Muscle of back (tissue), 3 donors: ENCODE measurements at regions not wholly inside any gene's neighbourhood (a gene's known extent, or its start where the extent isn't known, plus 50 kb on each side); places are given as distances from the start of the nearest gene placed in this dataset.
"Not testable (repeated sequence)": the region's sequence is repeated elsewhere in the genome, so short reads cannot be mapped to it uniquely, and the experiment has no call there.

ENCODE experiments used
- DNase-seq, 3 donors: peaks; one replicate each; pipeline versions ENCODE4 v3.0.0 to v3.0.0-alpha.2; 2013

DNA sequence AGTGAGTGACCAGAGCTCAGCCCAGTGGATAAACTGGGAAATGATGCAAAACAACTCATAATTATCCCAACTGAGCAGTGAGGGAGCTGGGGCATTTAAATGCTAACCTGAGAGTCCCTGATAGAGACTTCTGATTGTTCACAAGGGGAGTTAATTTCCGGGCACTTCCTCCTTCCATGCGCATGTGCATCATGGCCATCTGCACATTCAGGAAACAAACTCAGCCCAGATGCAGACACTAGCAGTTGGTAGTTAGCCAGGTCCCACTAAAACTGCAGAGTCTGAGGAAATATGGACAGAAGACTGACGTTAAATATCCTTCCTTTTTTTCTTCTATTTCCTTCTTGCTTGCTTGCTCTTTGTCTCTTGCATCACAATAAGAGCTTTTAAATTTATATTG lies 852.1 kb upstream of the LRRC4C start:
- DNase-seq: peak; percentile 15 to 52 (median 22)

DNA sequence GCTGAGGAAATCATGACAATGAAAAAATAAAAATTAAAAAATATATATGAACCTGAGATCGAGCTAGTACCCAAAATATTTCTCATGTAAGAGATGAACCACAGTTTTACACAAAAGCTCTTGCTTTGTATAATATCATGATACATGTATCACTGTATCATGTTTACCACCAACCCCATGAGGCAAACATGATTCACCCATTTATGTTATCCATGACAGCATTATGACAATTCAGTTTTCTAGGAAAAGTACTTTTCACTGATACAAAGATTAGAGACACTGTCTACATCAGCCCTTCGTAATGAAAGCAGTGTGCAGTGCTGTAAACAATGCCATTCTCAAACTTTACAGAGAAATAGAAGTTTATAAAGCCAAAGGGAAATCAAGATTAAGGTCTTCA lies 852.5 kb upstream of the LRRC4C start:
- no peak for DNase-seq

DNA sequence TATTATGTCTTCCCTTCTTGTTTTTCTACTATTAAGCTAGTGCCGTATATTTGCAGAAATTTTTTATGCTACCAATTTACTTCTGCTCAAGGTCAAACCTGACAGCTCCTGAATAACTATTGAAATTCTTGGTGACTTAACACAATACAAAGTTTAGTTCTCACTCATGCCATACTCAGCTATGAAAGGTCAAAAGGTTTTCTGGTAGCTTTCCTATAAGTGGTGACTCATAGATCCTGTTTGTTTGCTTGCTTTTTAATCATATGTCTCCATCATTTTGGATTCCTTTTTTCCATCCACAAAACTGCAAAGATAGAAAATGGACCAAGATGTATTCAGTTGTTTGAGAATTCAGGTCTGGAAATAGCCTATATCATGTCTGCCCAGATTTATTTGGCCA lies 855.8 kb upstream of the LRRC4C start:
- DNase-seq: no peak

DNA sequence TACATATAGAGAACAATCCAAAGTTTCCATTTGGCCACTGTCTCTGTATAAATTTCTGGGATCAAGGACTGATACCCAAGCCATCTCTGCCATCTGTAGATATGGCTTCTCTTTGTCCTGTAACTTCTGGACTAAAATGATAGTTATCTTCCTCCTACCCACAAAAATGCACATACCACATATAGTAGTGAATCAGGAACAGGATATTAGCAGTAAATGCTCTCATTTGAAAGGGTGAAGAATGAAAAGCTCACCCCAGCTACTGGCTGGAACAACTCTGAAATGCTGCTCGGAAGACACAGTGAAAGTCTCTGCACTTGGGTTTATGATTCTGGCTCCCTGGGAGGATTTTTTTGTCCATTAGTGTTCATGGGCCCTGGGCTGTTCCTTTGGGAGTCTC lies 856.4 kb upstream of the LRRC4C start:
- DNase-seq: peak in 1 of 3 donors; percentile 16

DNA sequence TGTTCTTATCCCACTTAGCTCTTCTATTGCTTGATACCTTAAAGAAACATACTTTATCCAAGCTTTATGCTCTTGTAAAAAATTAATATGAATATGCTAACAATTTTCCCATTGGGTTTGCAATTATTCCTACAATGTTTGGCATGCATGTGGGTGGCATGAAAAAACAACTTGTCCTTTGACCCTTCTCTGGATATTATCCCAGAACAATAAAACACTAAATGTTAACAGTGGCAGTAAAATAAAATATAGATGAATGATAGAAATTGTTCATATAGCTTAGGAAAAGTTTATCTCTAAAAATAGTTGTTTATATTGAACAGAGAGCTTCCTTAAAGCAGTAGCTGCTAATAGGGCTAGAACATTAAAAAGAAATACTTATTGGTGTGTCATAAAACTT lies 860.5 kb upstream of the LRRC4C start:
- DNase-seq: no peak

DNA sequence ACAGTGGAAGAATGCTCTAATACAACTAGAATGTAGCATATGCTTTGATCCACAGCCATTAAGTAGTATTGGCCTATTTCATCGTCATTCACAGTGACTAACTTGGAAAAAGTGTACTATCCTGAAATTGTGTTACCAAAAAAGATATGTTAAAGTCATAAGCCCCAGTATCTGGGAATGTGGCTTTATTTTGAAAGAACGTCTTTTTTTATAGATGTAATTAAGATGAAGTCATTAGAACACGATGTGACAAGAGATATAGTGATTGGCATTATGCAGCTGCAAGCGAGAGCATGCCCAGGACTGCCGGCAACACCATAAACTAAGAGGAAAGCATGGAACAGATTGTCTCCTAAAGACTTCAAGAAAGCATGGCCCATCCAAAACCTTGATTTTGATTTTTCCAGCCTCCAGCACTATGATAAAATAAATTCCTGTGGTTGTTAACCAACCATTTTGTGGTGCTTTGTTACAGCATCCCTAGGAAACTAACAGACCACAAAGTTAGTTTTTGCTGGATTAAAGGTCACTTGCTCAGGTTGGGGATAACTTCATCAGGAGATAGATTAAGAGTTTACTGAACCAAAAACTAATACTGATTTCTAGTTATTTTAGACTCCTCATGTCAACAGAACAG lies 870.6 kb upstream of the LRRC4C start:
- DNase-seq: no peak

DNA sequence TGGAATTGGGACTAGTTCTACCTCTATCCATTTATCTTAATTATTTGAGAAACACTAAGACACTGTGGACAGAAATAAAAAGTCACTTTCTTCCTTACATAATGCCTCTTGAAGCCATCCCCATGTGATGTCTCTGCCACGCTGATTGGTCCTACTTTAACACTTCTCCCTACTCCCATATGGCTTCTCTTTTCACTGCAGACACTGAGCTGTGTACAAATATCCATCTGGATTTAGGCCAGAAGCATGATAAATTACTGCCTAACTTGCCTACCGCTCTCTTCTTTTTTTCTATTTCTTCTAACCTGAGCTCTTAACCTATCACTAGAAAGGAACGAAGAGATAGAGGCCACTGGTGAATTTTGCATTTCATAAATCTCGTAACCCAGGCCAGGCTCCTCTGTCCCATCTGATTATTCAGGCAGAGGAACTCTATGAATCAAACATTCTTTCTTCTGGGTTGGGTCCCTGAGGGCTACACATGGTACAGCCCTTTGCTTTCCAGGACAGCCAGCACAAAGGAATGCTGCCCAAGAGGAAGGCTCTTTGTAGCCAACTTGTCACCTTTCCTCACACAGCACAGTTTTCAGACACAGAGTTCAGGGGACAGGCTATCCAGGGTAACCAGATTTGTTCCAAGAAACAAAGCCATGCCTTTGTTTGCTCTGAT lies 878.5 kb upstream of the LRRC4C start:
- no peak for DNase-seq

DNA sequence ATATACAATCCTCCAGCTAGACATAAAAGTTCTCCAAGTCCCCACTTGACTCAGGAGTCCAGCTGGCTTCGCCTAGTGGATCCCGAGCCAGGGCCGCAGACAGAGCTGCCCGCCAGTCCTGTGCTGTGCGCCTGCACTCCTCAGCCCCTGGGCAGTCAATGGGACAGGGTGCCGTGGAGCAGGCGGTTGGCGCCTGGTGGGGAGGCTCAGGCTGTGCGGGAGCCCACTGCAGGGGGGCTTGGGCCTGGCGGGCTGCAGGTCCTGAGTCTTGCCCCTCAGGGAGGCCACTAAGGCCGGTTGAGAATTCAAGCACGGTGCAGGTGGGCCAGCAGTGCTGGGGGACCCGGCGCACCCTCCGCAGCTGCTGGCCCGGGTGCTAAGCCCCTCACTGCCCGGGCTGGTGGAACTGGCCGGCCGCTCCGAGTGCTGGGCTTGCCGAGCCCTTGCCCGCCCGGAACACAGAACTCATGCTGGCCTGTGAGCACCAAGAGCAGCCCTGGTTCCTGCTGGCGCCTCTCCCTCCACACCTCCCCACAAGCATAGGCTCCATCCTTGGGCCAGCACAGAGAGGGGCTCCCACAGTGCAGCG lies 884.8 kb upstream of the LRRC4C start:
- no peak for DNase-seq

DNA sequence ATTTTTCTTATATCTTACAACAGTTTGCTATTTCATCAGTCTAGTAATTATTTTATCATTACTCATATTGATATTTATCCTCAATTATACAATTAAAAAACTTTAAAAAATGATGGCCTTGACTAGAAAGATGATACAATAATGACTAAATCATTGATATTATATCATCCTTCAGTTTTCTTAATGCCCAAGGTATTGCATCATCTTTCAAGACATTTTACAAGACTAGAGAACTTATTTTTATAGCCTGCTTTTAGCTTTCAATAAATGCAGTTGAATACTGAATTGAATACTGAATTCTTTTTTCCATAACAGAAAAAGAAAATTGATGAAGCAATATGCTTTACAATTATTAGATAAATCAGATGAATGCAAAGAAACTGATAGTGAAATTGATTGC lies 886.5 kb upstream of the LRRC4C start:
- DNase-seq: no peak

DNA sequence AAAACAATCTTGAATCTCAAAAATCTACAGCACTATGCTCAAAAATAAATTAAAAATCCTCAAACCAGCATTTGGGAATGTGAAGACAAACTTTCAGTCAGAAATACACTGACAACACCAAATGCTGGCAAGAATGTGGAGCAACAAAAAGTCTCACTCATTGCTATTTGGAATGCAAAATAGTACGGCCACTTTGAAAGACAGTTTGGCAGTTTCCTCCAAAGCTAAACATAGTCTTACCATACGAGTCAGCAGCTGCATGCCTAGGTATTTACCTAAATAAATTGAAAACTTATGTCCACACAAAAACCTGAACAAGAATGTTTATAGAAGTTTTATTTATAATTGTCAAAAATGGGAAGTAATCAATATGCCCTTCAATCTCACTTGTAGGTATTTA lies 904.2 kb upstream of the LRRC4C start:
- DNase-seq: no peak

DNA sequence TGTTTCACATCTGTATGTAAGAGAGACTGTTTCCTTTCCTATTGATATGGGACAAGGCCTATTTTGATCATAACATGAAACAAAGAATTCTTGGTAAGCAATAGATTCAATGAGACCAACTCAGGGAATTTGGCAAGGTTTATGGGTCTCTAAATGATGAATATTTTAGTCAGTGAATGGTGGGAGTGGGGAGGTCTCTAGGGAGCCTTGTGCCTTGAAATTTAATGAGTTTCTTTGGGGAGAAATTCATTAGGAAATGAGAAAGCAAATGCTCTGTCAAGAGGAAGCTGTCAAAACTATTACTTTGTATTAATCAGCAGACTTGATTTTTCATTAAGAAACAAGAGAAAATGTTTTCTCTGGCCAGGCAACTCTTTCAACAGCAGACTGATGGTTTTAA lies 921.7 kb upstream of the API5 start:
- no peak for DNase-seq

DNA sequence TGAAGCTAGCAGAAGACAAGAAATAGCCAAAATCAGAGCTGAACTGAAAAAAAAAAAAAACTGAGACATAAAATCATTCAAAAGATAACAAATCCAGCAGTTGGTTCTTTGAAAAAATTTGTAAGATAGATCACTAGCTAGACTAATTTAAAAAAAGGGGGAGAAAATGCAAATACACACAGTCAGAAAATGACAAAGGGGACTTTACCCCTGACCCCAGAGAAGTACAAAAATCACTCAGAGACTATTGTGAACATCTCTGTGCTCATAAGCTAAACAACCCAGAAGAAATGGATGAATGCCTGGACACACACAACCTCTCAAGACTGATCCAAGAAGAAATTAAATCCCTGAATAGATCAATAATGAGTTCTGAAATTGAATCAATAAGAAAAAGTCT lies 914.3 kb upstream of the API5 start:
- DNase-seq: no peak

DNA sequence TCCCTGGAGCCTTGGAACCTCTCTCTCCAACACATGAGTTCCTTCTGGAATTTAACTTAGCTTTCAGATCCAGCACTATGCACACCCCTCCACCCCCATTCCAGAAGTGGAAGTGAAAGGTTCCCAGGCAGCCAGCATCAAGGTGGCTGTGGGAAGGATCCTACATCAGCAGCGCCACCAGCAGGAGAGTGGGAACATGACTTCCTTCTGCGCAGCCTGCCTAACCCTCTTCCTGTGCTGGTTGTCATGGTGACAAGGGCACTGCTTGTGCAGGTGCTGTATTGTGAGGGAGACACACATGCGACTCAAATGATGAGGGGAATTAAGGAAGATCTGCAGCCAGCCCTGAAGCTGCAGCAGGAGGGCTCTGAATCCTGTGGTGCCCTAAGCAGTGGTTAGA lies 904.5 kb upstream of the API5 start:
- DNase-seq: peak; percentile 6 to 53 (median 14)

DNA sequence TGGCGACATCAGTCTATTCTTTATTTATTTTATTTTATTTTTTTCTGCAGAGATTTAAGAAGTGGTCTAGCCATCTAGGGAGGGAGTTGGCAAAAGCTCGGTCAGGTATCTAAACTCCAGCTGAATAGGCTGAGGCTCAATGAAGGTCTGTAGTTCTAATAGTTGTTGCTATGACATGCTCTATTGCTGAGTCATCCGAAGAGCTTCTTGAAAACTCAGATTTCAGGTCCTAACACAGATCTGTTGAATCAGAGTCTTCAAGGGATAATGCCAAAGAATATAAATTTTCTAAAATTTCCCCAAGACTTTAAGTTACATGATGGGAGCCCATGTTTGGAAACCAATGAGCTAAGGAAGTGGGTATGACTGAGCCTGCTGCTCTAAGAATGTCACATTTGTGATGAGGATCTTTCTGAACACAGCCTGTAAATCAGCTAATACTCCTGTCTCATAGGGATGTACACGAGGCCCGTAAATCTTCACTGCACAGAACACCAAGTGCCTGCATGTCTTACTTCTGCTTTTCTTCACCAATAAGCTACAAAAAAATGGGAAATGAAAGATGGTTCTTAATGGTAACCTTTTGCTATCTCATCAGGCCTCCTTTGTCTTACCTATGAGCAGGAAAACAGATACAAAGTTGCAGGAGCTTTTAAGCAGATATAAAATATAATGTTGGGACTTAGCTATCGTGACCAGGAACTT lies 901.4 kb upstream of the API5 start:
- peak in 1 of 3 donors; percentile 11 for DNase-seq

DNA sequence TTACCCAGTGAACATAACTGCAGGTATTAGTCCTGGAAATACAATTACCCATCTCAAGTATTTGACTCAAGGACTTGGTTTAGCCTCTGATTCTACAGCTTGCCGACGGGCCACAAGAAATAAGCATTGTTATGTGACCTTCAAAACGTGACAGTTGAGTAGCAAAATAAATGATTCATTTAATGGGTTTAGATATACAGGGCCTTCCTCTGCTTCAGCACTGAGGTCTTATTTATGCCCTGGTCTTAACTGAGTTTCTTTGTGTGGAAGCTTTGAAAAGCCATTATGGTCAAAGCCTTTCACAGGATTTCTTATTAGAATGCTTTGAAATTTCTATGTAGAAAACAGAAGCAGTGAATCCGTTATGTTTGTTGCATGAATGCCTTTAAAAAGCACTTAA lies 899.2 kb upstream of the API5 start:
- DNase-seq: no peak

DNA sequence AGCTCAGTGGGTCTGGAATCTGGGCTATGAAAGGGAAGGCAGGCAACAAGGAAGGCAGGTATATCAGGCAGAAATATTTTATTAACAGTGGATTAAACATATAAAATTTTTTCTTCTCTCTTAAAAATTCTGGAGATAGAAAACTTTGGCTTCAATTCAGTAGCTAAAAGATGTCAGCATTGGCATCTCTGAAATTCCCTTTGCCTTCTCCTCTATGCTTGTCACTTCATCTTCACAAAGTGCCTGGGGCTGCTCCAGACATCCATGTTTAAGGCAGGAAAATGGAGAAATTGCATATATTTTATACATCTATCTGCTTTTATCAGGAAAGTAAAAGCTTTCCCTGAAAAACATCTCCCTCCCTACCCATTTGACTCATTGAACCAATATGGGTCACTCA lies 894.1 kb upstream of the API5 start:
- DNase-seq: no peak

DNA sequence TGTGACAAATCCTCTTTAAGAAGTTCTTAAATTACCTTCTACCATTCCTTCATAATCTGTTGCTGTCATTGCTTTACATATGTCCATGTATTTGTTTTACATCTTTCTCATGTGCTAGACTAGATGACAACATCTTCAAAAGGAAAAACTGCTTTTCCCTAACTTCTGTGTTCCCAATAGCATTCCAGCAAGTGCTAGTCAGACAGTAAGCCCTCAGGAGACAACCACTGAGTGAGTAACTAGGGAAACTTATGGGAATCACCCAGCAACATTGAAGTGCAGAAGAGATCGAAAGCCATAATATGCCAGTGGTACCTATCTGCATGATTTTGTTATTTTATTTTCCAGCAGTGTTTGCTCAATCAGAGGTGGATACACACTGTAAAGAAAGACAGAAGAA lies 889.7 kb upstream of the API5 start:
- peak in 1 of 3 donors; percentile 23 for DNase-seq

DNA sequence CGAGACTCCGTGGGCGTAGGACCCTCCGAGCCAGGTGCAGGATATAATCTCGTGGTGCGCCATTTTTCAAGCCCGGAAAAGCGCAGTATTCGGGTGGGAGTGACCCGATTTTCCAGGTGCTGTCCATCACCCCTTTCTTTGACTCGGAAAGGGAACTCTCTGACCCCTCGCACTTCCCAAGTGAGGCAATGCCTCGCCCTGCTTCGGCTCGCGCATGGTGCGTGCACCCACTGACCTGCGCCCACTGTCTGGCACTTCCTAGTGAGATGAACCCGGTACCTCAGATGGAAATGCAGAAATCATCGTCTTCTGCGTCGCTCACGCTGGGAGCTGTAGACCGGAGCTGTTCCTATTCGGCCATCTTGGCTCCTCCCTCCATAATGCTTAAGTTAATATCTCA lies 876.9 kb upstream of the API5 start:
- DNase-seq: not testable (repeated sequence)

DNA sequence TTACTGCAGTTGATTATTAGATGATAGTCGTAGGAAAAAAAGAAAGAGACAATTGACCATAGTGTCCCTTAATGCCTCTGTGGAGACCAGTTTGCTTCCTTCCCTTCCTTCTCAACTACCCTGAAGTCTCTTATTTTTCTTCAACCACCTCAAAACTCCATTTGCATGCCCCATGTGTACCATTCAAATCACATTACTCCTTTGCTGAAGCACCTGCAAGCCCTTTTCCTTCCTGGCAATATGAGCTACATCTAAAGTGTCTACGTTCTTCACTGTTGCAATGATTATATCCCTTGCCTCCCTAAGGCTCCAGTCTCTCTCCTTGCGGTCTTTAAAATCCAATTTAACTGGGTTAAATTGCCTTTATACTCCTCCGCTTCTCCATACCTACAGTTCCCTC lies 867.4 kb upstream of the API5 start:
- no peak for DNase-seq

DNA sequence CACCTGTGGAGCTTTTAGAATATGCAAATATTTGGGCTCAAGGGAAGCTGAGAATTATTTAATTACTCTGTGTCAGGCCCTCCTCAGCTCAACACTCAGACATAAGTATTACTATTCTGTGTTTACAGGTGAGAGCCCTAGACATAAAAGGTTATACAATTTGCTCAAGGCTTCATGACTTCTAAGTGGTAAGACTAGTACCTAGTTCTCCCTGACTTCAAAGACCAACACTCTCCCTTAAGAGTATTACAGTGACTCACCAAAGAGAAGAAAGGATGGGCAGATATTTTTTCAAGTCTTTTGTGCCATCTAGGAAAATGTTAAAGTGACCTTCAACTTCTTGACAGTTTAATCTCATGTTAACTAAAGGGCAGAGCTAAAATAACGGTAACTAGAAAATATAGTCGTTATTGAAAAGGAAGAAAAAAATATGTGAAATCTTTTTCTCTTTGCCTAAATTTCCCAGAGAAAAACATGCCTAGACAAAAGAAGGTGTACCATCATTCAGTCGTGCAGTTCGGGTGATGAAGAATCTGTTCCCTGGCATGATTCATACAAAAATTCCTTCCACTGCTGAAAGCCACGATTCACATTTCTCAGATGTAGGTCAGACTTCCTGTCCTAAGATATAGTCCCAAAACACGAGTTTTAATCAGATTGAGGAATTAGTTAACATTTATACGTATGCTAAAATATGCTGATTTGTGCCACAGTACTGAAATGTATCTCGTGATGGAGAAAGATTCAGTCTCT lies 849.1 kb upstream of the API5 start:
- peak in 1 of 3 donors; percentile 55 for DNase-seq

DNA sequence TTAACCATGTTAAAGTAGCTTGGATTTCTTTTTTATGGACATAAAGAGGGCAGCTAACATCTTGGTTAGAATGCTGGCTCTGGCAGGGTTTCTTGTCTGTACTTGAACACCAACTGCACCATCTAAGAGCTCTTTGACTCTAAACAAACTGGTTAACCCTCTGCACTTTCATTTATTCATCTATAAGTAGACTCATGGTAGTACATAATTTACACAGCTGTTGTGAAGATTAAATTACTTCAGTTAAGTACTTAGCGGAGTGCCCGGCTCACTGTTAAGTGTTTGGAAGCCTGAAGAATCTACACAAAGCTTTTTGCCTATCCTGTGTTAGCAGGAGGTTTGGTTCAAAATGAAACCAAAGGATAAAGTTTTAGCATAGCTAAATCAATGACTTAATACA lies 846.2 kb upstream of the API5 start:
- no peak for DNase-seq

DNA sequence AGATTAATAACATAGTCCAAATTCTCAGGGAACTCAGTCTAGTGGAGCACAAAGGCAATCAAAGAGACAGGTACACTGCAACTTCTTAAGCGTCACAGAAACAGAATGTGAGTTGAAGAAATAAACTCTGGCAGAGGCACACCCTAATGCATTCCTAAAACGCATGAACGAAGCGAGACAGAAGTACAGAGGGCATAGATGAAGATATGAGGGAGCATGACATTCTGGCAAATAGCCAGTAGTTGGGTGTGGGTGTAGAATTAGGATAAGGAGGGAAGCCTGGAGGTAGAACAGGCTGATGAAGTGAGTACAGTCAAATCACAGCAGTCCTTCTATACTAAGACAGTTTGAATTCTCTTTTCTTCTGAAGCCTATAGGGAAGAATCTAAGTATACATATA lies 838.7 kb upstream of the API5 start:
- no peak for DNase-seq
